A549 (cell line): ENCODE measurements at regions not wholly inside any gene's neighbourhood (a gene's known extent, or its start where the extent isn't known, plus 50 kb on each side); places are given as distances from the start of the nearest gene placed in this dataset.

ENCODE experiments used
- ATAC-seq, 2 experiments: fragments of 200-7000 bp in 1 of 2; fragments of >200 bp in 1 of 2; cut with Nextera tagmentation in 1 of 2; cut with Tn5 transposase in 1 of 2; 3 replicates each; pipeline versions ENCODE4 v1.8.0 to v1.9.1; 2018 to 2020; ENCODE audit warnings: mild to moderate bottlenecking in 1 of 2, moderate library complexity in 1 of 2
- CTCF ChIA-PET: fragments of 300-600 bp; sonication (Branson Sonifier 250); formaldehyde crosslinking; extraction: SDS; loops from one replicate; lab custom pipeline; 2021; ENCODE audit warnings: antibody characterized with exemption, inconsistent platforms; lab: Yijun Ruan, JAX
- POLR2A ChIA-PET: fragments of 350-600 bp; formaldehyde crosslinking; extraction: SDS; loops from one replicate; lab custom pipeline; 2021; ENCODE audit warnings: antibody characterized with exemption, inconsistent platforms; lab: Yijun Ruan, JAX
- DNase-seq, 2 experiments: peaks; one replicate each; pipeline versions ENCODE4 v3.0.0 to v3.0.0-alpha.2; 2011 to 2016; ENCODE audit warnings: low read depth in 1 of 2, low spot score in 1 of 2
- FAIRE-seq: peaks from 2 replicates; lab custom pipeline; 2011; peaks lifted over from hg19 to GRCh38; lab: Jason Lieb, UNC
- H3K27ac ChIP-seq, 2 experiments: fragments of >200 bp; sonication (Bioruptor Twin); formaldehyde crosslinking; 3 replicates each; pipeline ENCODE4 v1.5.1; 2016 to 2017
- H3K4me1 ChIP-seq: fragments of >200 bp; sonication (Bioruptor Twin); formaldehyde crosslinking; 3 replicates; pipeline ENCODE4 v1.6.1; 2016
- H3K4me2 ChIP-seq: fragments of >200 bp; sonication (Bioruptor Twin); formaldehyde crosslinking; 3 replicates; pipeline ENCODE4 v1.6.1; 2016
- H3K4me3 ChIP-seq: fragments of >200 bp; sonication (Bioruptor Twin); formaldehyde crosslinking; 3 replicates; pipeline ENCODE4 v1.5.1; 2016
- H3K9me3 ChIP-seq: fragments of >200 bp; sonication (Bioruptor Twin); formaldehyde crosslinking; 3 replicates; pipeline ENCODE4 v1.6.1; 2016
- ATOH8 ChIP-seq: fragments of 250-450 bp; sonication (Bioruptor Pico); IDR thresholded peaks from 2 replicates; pipeline ENCODE4 v1.5.0; 2020; ENCODE audit warnings: low read depth, mild to moderate bottlenecking, moderate library complexity
- BCL3 ChIP-seq: fragments of >200 bp; sonication (Bioruptor Twin); formaldehyde crosslinking; IDR thresholded peaks from 3 replicates; pipeline ENCODE4 v1.6.1; 2016
- BHLHE40 ChIP-seq: IDR thresholded peaks from 2 replicates; pipeline ENCODE4 v1.6.1; 2012; ENCODE audit warnings: low read depth, low read length, inconsistent platforms
- CBX2 ChIP-seq: fragments of 200-600 bp; sonication (generic); IDR thresholded peaks from 2 replicates; pipeline ENCODE4 v1.6.1; 2016; ENCODE audit warnings: low read depth, mild to moderate bottlenecking, borderline replicate concordance
- CEBPB ChIP-seq, 2 experiments: fragments of >200 bp in 1 of 2; sonication (Bioruptor Twin) in 1 of 2; formaldehyde crosslinking in 1 of 2; IDR thresholded peaks; 2 replicates each; pipeline ENCODE4 v1.6.1; 2012 to 2016
- CHD2 ChIP-seq: fragments of 150-350 bp; IDR thresholded peaks from 2 replicates; pipeline ENCODE4 v1.6.1; 2014; ENCODE audit warnings: low read length; ENCODE audit not compliant: partially characterized antibody
- CTCF ChIP-seq: fragments of >200 bp; sonication (Bioruptor Twin); formaldehyde crosslinking; IDR thresholded peaks from 3 replicates; pipeline ENCODE4 v1.5.1; 2016
- EP300 ChIP-seq, 2 experiments: fragments of >200 bp; sonication (Bioruptor Twin); formaldehyde crosslinking; IDR thresholded peaks; 2 replicates in 1 of 2; 3 replicates in 1 of 2; pipeline ENCODE4 v1.6.1; 2016 to 2017
- FOSB ChIP-seq: fragments of 250-450 bp; sonication (Bioruptor Pico); IDR thresholded peaks from 2 replicates; pipeline ENCODE4 v1.5.0; 2020; ENCODE audit warnings: mild to moderate bottlenecking, moderate library complexity
- KDM5A ChIP-seq: fragments of 200-600 bp; sonication (generic); IDR thresholded peaks from 2 replicates; pipeline ENCODE4 v1.6.1; 2016; ENCODE audit warnings: antibody characterized with exemption, mild to moderate bottlenecking
- MAFK ChIP-seq: fragments of 450-650 bp; IDR thresholded peaks from 2 replicates; pipeline ENCODE4 v1.6.1; 2014; ENCODE audit not compliant: partially characterized antibody
- MAX ChIP-seq: IDR thresholded peaks from 2 replicates; pipeline ENCODE4 v1.6.1; 2012
- MYC ChIP-seq: IDR thresholded peaks from 2 replicates; pipeline ENCODE4 v1.6.1; 2012; ENCODE audit warnings: mild to moderate bottlenecking, inconsistent platforms, low read length, improper control_type of control experiment, borderline replicate concordance
- NPAS2 ChIP-seq: fragments of 250-450 bp; sonication (Bioruptor Pico); IDR thresholded peaks from 2 replicates; pipeline ENCODE4 v1.8.0; 2022; ENCODE audit warnings: mild to moderate bottlenecking, moderate library complexity, borderline replicate concordance
- PBX3 ChIP-seq: IDR thresholded peaks from 2 replicates; pipeline ENCODE4 v1.6.1; 2012
- POLR2AphosphoS2 ChIP-seq: conservative IDR thresholded peaks from 2 replicates; pipeline ENCODE4 v1.6.1; 2012; ENCODE audit warnings: low read length, improper control_type of control experiment, inconsistent platforms
- RAD21 ChIP-seq, 2 experiments: fragments of >200 bp in 1 of 2; sonication (Bioruptor Twin) in 1 of 2; formaldehyde crosslinking in 1 of 2; IDR thresholded peaks in 1 of 2; conservative IDR thresholded peaks in 1 of 2; 2 replicates in 1 of 2; 3 replicates in 1 of 2; pipeline ENCODE4 v1.6.1; 2012 to 2018; ENCODE audit warnings: inconsistent platforms in 1 of 2
- RCOR1 ChIP-seq: fragments of 150-350 bp; IDR thresholded peaks from 2 replicates; pipeline ENCODE4 v1.6.1; 2014; ENCODE audit warnings: antibody characterized with exemption, low read length, low read depth
- RFX5 ChIP-seq: fragments of 450-650 bp; IDR thresholded peaks from 2 replicates; pipeline ENCODE4 v1.7.1; 2014; ENCODE audit warnings: antibody characterized with exemption, mild to moderate bottlenecking, moderate library complexity
- RNF2 ChIP-seq: fragments of 200-600 bp; sonication (generic); IDR thresholded peaks from 2 replicates; pipeline ENCODE4 v1.6.1; 2016; ENCODE audit warnings: low read depth, mild to moderate bottlenecking, antibody characterized with exemption, moderate library complexity, borderline replicate concordance
- SMC3 ChIP-seq: fragments of >200 bp; sonication (Bioruptor Twin); formaldehyde crosslinking; IDR thresholded peaks from 3 replicates; pipeline ENCODE4 v1.6.1; 2018; ENCODE audit warnings: inconsistent platforms
- USF2 ChIP-seq: fragments of 450-650 bp; IDR thresholded peaks from 2 replicates; pipeline ENCODE4 v1.6.1; 2014; ENCODE audit warnings: antibody characterized with exemption
- ZC3H11A ChIP-seq: fragments of 450-650 bp; IDR thresholded peaks from 2 replicates; pipeline ENCODE4 v1.6.1; 2014; ENCODE audit warnings: antibody characterized with exemption, mild to moderate bottlenecking
- ZFP36 ChIP-seq: fragments of 450-650 bp; IDR thresholded peaks from 2 replicates; pipeline ENCODE4 v1.6.1; 2014; ENCODE audit warnings: borderline replicate concordance; ENCODE audit not compliant: partially characterized antibody
- WGBS: methylation state at CpG from one replicate; pipeline ENCODE4 v1.1.6; 2017; ENCODE audit errors: missing lambda C conversion rate; 5-methylcytosine and 5-hydroxymethylcytosine counted together

- no peak for TF ChIP-seq PBX3
- no peak for TF ChIP-seq RFX5
- TF ChIP-seq USF2: no peak
- no peak for TF ChIP-seq ZFP36
- no peak for TF ChIP-seq CTCF
- no peak for TF ChIP-seq MAX
- TF ChIP-seq BHLHE40: no peak
- no peak for TF ChIP-seq POLR2AphosphoS2
- TF ChIP-seq CBX2: no peak
- TF ChIP-seq BCL3: no peak
- TF ChIP-seq CEBPB (IDR thresholded peaks at IDR 0.05): no peak
- TF ChIP-seq RAD21 (conservative IDR thresholded peaks at IDR 0.05 in 1 of 2, IDR thresholded peaks at IDR 0.05 in 1 of 2): no peak
- TF ChIP-seq SMC3: no peak
- TF ChIP-seq RCOR1: no peak
- TF ChIP-seq FOSB (CRISPR knock-in tag): no peak
- TF ChIP-seq RNF2: no peak
- no peak for TF ChIP-seq CHD2
- WGBS: 11% methylated on average over 4 of the region's 4 CpGs
- H3K4me1 ChIP-seq: no peaks in the 10 kb centered on the region
- no peak overlapping the region for H3K4me2 ChIP-seq
- H3K4me3 ChIP-seq: no peak overlapping the region
- DNase-seq: no peak
- H3K9me3 ChIP-seq: no peaks in the 10 kb centered on the region
- ChIA-PET CTCF (no interaction called here), POLR2A (no interaction called here)
- no peak for ATAC-seq
- H3K27ac ChIP-seq: no peak overlapping the region
- no peak for FAIRE-seq
Observed at GRCh38 chr1:96329121-96329520, 392.5 kb upstream of the PTBP2 start.

- CTCF ChIA-PET: no interaction called here
- WGBS: 0% methylated on average over 3 of the region's 3 CpGs
- Histone ChIP-seq H3K4me3 (no peak overlapping the region), H3K27ac (no peak overlapping the region), H3K4me2 (no peak overlapping the region), H3K9me3 (no peaks in the 10 kb centered on the region), H3K4me1 (no peaks in the 10 kb centered on the region)
- ATAC-seq (no peak), DNase-seq (no peak), FAIRE-seq (no peak)
- TF ChIP-seq ZC3H11A (no peak), MAFK (no peak), NPAS2 (CRISPR knock-in tag) (no peak), EP300 (IDR thresholded peaks at IDR 0.05) (no peak), ATOH8 (no peak), KDM5A (no peak), MYC (no peak), BCL3 (no peak)
- POLR2A ChIA-PET: no interaction called here
Observed at GRCh38 chr1:96331596-96331995, 390.0 kb upstream of the PTBP2 start.
